HepG2 (cell line): ENCODE measurements at regions not wholly inside any gene's neighbourhood (a gene's known extent, or its start where the extent isn't known, plus 50 kb on each side); places are given as distances from the start of the nearest gene placed in this dataset.

Experiments used
- ATAC-seq: fragments of 200-7000 bp; cut with Tn5 transposase; 3 replicates; pipeline ENCODE4 v1.9.1; 2020; ENCODE audit warnings: mild to moderate bottlenecking, moderate library complexity
- BruUV-seq: library from RNA; stranded (reverse); fragments of 400-500 nt; replicated peaks from 2 replicates; lab custom pipeline; 2021; lab: Mats Ljungman, UMichigan
- CTCF ChIA-PET: fragments of 300-600 bp; formaldehyde crosslinking; extraction: SDS; loops from one replicate; lab custom pipeline; 2021; ENCODE audit warnings: low total read pairs, inconsistent platforms, low intra/inter-chr PET ratio; lab: Yijun Ruan, JAX
- POLR2A ChIA-PET: fragments of 350-600 bp; sonication (Branson Sonifier 250); formaldehyde crosslinking; loops from one replicate; lab custom pipeline; 2020; ENCODE audit warnings: antibody characterized with exemption, inconsistent platforms; lab: Yijun Ruan, JAX
- DNase-seq: peaks from one replicate; pipeline ENCODE4 v3.0.0-alpha.2; 2015; ENCODE audit warnings: low spot score
- FAIRE-seq: peaks from 3 replicates; lab custom pipeline; 2011; peaks lifted over from hg19 to GRCh38; lab: Jason Lieb, UNC
- H2AFZ ChIP-seq: one replicate; pipeline ENCODE4 v1.6.1; 2011; ENCODE audit warnings: low read length, inconsistent platforms
- H3K27ac ChIP-seq: fragments of 300-600 bp; 3 replicates; pipeline ENCODE4 v1.8.0; 2011; ENCODE audit warnings: mixed run types, mild to moderate bottlenecking, mixed read lengths, low read length, inconsistent platforms; ENCODE audit not compliant: insufficient read depth; ENCODE audit errors: extremely low read length
- H3K27me3 ChIP-seq, 2 experiments: fragments of 200-600 bp in 1 of 2; 2 replicates in 1 of 2; 3 replicates in 1 of 2; pipeline versions ENCODE4 v1.6.0 to v1.8.0; 2011; ENCODE audit warnings: low read length in 2 of 2, mild to moderate bottlenecking in 2 of 2, moderate library complexity in 2 of 2, inconsistent platforms in 1 of 2; ENCODE audit not compliant: insufficient read depth in 2 of 2, control insufficient read depth in 1 of 2
- H3K36me3 ChIP-seq, 2 experiments: fragments of 200-600 bp in 1 of 2; replicated peaks in 1 of 2; 2 replicates in 1 of 2; 3 replicates in 1 of 2; pipeline versions ENCODE4 v1.5.1 to v1.8.0; 2011; ENCODE audit warnings: low read length in 2 of 2, inconsistent platforms in 1 of 2; ENCODE audit not compliant: insufficient read depth in 2 of 2, control insufficient read depth in 1 of 2
- H3K4me1 ChIP-seq: 2 replicates; pipeline ENCODE4 v1.5.1; 2012; ENCODE audit warnings: low read length, inconsistent platforms; ENCODE audit not compliant: insufficient read depth
- H3K4me2 ChIP-seq: 2 replicates; pipeline ENCODE4 v1.6.0; 2011; ENCODE audit warnings: low read depth, low read length, inconsistent platforms
- H3K4me3 ChIP-seq, 3 experiments: fragments of 200-600 bp in 1 of 3; sonication (generic), shearing (Covaris generic) in 1 of 3; replicated peaks in 1 of 3; 2 replicates each; pipeline ENCODE4 v1.5.1; 2011 to 2016; ENCODE audit warnings: low read length in 3 of 3, inconsistent platforms in 2 of 3, low read depth in 2 of 3, mild to moderate bottlenecking in 2 of 3, control low read depth in 1 of 3, mixed read lengths in 1 of 3; ENCODE audit not compliant: insufficient read depth in 1 of 3
- H3K79me2 ChIP-seq: one replicate; pipeline ENCODE4 v1.6.1; 2011; ENCODE audit warnings: low read length, inconsistent platforms; ENCODE audit not compliant: insufficient read depth
- H3K9ac ChIP-seq: 2 replicates; pipeline ENCODE4 v1.6.0; 2011; ENCODE audit warnings: mild to moderate bottlenecking, low read depth, low read length, inconsistent platforms; ENCODE audit not compliant: insufficient read depth
- H3K9me3 ChIP-seq: 2 replicates; pipeline ENCODE4 v1.5.1; 2012; ENCODE audit warnings: mild to moderate bottlenecking, low read length
- H4K20me1 ChIP-seq: 2 replicates; pipeline ENCODE4 v1.6.0; 2011; ENCODE audit warnings: inconsistent platforms, mild to moderate bottlenecking, low read length, moderate library complexity; ENCODE audit not compliant: insufficient read depth
- ETV6 ChIP-seq: sonication (generic); formaldehyde crosslinking; conservative IDR thresholded peaks from 2 replicates; pipeline ENCODE4 v1.4.0; 2020; ENCODE audit warnings: missing genetic modification reagents
- GFI1 ChIP-seq: sonication (generic); formaldehyde crosslinking; IDR thresholded peaks from 2 replicates; pipeline ENCODE4 v1.5.0; 2020; ENCODE audit warnings: missing genetic modification reagents, mild to moderate bottlenecking, borderline replicate concordance
- MED8 ChIP-seq: sonication (generic); formaldehyde crosslinking; IDR thresholded peaks from 2 replicates; pipeline ENCODE4 v1.8.1; 2023; ENCODE audit warnings: mild to moderate bottlenecking, missing genetic modification reagents; ENCODE audit not compliant: insufficient replicate concordance
- NFYB ChIP-seq: sonication (generic); formaldehyde crosslinking; IDR thresholded peaks from 2 replicates; pipeline ENCODE4 v1.4.0; 2020; ENCODE audit warnings: missing genetic modification reagents
- RBAK ChIP-seq: sonication (generic); formaldehyde crosslinking; IDR thresholded peaks from 2 replicates; pipeline ENCODE4 v1.5.1; 2020; ENCODE audit warnings: mild to moderate bottlenecking, missing genetic modification reagents
- SP140L ChIP-seq: sonication (generic); formaldehyde crosslinking; IDR thresholded peaks from 2 replicates; pipeline ENCODE4 v1.4.0; 2020; ENCODE audit warnings: missing genetic modification reagents, borderline replicate concordance
- TAF15 ChIP-seq: fragments of 200-400 bp; formaldehyde crosslinking; IDR thresholded peaks from one replicate; pipeline ENCODE4 v1.6.1; 2018; ENCODE audit warnings: mild to moderate bottlenecking, low read depth, low read length; ENCODE audit not compliant: poor library complexity, severe bottlenecking
- ZNF230 ChIP-seq: sonication (generic); formaldehyde crosslinking; IDR thresholded peaks from 2 replicates; pipeline ENCODE4 v1.4.0; 2020; ENCODE audit warnings: mild to moderate bottlenecking, missing genetic modification reagents
- ZNF350 ChIP-seq: sonication (generic); formaldehyde crosslinking; IDR thresholded peaks from 2 replicates; pipeline ENCODE4 v1.4.0; 2020; ENCODE audit warnings: mild to moderate bottlenecking, low read depth, missing genetic modification reagents, borderline replicate concordance
- ZNF432 ChIP-seq: sonication (generic); formaldehyde crosslinking; IDR thresholded peaks from 2 replicates; pipeline ENCODE4 v1.5.0; 2020; ENCODE audit warnings: missing genetic modification reagents, mild to moderate bottlenecking, borderline replicate concordance
- ZNF674 ChIP-seq: sonication (generic); formaldehyde crosslinking; IDR thresholded peaks from 2 replicates; pipeline ENCODE4 v1.5.0; 2020; ENCODE audit warnings: low read depth, mild to moderate bottlenecking, missing genetic modification reagents
- ZNF768 ChIP-seq: sonication (generic); formaldehyde crosslinking; IDR thresholded peaks from 2 replicates; pipeline ENCODE4 v1.4.0; 2020; ENCODE audit warnings: missing genetic modification reagents
- ZNF816 ChIP-seq: sonication (generic); formaldehyde crosslinking; IDR thresholded peaks from 2 replicates; pipeline ENCODE4 v1.8.0; 2022; ENCODE audit warnings: missing genetic modification reagents, mild to moderate bottlenecking, borderline replicate concordance
- ZZZ3 ChIP-seq: sonication (generic); formaldehyde crosslinking; IDR thresholded peaks from 2 replicates; pipeline ENCODE4 v1.4.0; 2020; ENCODE audit warnings: missing genetic modification reagents, mild to moderate bottlenecking, borderline replicate concordance
- WGBS: methylation state at CpG from one replicate; pipeline ENCODE4 v1.1.6; 2017; ENCODE audit warnings: low lambda C conversion rate; 5-methylcytosine and 5-hydroxymethylcytosine counted together
- in situ Hi-C: cut with HindIII; loops from 2 replicates; pipeline ENCODE4 v1.10.0; 2017; ENCODE audit warnings: low pct_unique_long_range_greater_than_20kb; ENCODE audit not compliant: extremely low pct_ligation_motif_present
- intact Hi-C: fragments of 100-400 bp; cut with micrococcal nuclease; formaldehyde crosslinking; loops from one replicate; pipeline ENCODE4 v1.10.0; 2022; ENCODE audit not compliant: unreplicated experiment
- TF ChIP-seq, protein P1 (sequence below): sonication (generic); formaldehyde crosslinking; conservative IDR thresholded peaks from 2 replicates; pipeline ENCODE4 v1.8.0; 2022; ENCODE audit warnings: mild to moderate bottlenecking, moderate library complexity, missing genetic modification reagents
- TF ChIP-seq, protein P2 (sequence below): sonication (generic); formaldehyde crosslinking; IDR thresholded peaks from 2 replicates; pipeline ENCODE4 v1.4.0; 2020; ENCODE audit warnings: missing genetic modification reagents, borderline replicate concordance
- TF ChIP-seq, protein P3 (sequence below): sonication (generic); formaldehyde crosslinking; IDR thresholded peaks from 2 replicates; pipeline ENCODE4 v1.8.1; 2023; ENCODE audit warnings: mild to moderate bottlenecking, missing genetic modification reagents

DNA sequence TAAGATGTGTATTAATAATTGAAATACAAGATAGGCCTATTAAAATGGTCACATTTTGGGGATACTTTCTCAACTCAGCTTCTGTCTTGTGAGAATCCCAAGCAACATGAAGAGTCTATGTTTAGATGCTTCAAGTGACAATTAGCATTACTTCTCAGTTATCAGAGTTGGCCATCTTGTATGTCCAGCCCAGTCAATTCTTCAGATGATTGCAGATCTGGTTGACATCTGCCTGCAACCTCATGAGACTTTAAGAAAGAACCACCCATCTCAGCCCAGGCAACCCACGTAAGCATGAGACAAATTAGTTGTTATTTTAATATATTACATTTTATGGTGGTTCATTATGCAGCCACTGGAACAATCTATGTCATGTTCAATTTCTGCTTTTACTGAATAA lies 256.5 kb downstream of the TENT5A start:
- Histone ChIP-seq H3K4me2 (no peak overlapping the region), H2AFZ (no peak overlapping the region), H3K4me1 (peaks cover 16% of the 10 kb centered on the region), H4K20me1 (no peaks in the 10 kb centered on the region), H3K27me3 (no peaks in the 10 kb centered on the region), H3K9me3 (no peaks in the 10 kb centered on the region; the same call in 1 of the 2 replicates), H3K36me3 (no peaks in the 10 kb centered on the region), H3K9ac (no peak overlapping the region), H3K27ac (no peak overlapping the region), H3K4me3 (no peak overlapping the region), H3K79me2 (no peaks in the 10 kb centered on the region)
- ChIA-PET POLR2A (no interaction called here), CTCF (no interaction called here)
- intact Hi-C loops (no loop called here), in situ Hi-C loops (no loop called here)
- DNase-seq (no peak), FAIRE-seq (no peak), ATAC-seq (no peak)
- 16% methylated on average over 1 of the region's 1 CpG for WGBS
- BruUV-seq, result no TSS peak
- TF ChIP-seq ZNF432 (no peak), RBAK (CRISPR knock-in tag) (no peak), NFYB (CRISPR knock-in tag) (no peak), ZNF230 (CRISPR knock-in tag) (no peak), ZNF816 (no peak), TAF15 (no peak), SP140L (CRISPR knock-in tag) (no peak), ETV6 (CRISPR knock-in tag) (no peak), MED8 (CRISPR knock-in tag) (no peak), GFI1 (CRISPR knock-in tag) (no peak), ZNF768 (CRISPR knock-in tag) (no peak), ZNF350 (CRISPR knock-in tag) (no peak), ZZZ3 (CRISPR knock-in tag) (no peak), ZNF674 (CRISPR knock-in tag) (no peak)
- TF ChIP-seq, protein P1, sequence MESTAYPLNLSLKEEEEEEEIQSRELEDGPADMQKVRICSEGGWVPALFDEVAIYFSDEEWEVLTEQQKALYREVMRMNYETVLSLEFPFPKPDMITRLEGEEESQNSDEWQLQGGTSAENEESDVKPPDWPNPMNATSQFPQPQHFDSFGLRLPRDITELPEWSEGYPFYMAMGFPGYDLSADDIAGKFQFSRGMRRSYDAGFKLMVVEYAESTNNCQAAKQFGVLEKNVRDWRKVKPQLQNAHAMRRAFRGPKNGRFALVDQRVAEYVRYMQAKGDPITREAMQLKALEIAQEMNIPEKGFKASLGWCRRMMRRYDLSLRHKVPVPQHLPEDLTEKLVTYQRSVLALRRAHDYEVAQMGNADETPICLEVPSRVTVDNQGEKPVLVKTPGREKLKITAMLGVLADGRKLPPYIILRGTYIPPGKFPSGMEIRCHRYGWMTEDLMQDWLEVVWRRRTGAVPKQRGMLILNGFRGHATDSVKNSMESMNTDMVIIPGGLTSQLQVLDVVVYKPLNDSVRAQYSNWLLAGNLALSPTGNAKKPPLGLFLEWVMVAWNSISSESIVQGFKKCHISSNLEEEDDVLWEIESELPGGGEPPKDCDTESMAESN (CRISPR knock-in tag), result no peak
- TF ChIP-seq, protein P2, sequence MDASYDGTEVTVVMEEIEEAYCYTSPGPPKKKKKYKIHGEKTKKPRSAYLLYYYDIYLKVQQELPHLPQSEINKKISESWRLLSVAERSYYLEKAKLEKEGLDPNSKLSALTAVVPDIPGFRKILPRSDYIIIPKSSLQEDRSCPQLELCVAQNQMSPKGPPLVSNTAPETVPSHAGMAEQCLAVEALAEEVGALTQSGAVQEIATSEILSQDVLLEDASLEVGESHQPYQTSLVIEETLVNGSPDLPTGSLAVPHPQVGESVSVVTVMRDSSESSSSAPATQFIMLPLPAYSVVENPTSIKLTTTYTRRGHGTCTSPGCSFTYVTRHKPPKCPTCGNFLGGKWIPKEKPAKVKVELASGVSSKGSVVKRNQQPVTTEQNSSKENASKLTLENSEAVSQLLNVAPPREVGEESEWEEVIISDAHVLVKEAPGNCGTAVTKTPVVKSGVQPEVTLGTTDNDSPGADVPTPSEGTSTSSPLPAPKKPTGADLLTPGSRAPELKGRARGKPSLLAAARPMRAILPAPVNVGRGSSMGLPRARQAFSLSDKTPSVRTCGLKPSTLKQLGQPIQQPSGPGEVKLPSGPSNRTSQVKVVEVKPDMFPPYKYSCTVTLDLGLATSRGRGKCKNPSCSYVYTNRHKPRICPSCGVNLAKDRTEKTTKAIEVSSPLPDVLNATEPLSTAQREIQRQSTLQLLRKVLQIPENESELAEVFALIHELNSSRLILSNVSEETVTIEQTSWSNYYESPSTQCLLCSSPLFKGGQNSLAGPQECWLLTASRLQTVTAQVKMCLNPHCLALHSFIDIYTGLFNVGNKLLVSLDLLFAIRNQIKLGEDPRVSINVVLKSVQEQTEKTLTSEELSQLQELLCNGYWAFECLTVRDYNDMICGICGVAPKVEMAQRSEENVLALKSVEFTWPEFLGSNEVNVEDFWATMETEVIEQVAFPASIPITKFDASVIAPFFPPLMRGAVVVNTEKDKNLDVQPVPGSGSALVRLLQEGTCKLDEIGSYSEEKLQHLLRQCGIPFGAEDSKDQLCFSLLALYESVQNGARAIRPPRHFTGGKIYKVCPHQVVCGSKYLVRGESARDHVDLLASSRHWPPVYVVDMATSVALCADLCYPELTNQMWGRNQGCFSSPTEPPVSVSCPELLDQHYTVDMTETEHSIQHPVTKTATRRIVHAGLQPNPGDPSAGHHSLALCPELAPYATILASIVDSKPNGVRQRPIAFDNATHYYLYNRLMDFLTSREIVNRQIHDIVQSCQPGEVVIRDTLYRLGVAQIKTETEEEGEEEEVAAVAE (CRISPR knock-in tag), result no peak
- TF ChIP-seq, protein P3, sequence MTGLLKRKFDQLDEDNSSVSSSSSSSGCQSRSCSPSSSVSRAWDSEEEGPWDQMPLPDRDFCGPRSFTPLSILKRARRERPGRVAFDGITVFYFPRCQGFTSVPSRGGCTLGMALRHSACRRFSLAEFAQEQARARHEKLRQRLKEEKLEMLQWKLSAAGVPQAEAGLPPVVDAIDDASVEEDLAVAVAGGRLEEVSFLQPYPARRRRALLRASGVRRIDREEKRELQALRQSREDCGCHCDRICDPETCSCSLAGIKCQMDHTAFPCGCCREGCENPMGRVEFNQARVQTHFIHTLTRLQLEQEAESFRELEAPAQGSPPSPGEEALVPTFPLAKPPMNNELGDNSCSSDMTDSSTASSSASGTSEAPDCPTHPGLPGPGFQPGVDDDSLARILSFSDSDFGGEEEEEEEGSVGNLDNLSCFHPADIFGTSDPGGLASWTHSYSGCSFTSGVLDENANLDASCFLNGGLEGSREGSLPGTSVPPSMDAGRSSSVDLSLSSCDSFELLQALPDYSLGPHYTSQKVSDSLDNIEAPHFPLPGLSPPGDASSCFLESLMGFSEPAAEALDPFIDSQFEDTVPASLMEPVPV (CRISPR knock-in tag), result no peak
